Uterus (tissue), 2 donors: ENCODE measurements at regions not wholly inside any gene's neighbourhood (a gene's known extent, or its start where the extent isn't known, plus 50 kb on each side); places are given as distances from the start of the nearest gene placed in this dataset.

Experiments
- CTCF ChIP-seq, 4 experiments: fragments of 200-600 bp in 2 of 4; fragments of 450-650 bp in 2 of 4; sonication (generic) in 2 of 4; IDR thresholded peaks; one replicate each; pipeline ENCODE4 v1.5.1; 2016 to 2019; ENCODE audit warnings: antibody characterized with exemption in 4 of 4, mild to moderate bottlenecking in 2 of 4, moderate library complexity in 1 of 4
- POLR2A ChIP-seq, 2 donors: fragments of 450-650 bp; IDR thresholded peaks; one replicate each; pipeline ENCODE4 v1.6.1; 2016; ENCODE audit warnings: antibody characterized with exemption in 2 of 2, mild to moderate bottlenecking in 1 of 2, moderate library complexity in 1 of 2

- no peak for TF ChIP-seq CTCF (IDR thresholded peaks at IDR 0.05)
- TF ChIP-seq POLR2A (IDR thresholded peaks at IDR 0.05), result no peak
These were observed 98.7 kb downstream of the CPZ start for GRCh38 chr4:8691151-8691775.
